GM11168 (cell line): ENCODE measurements at regions not wholly inside any gene's neighbourhood (a gene's known extent, or its start where the extent isn't known, plus 50 kb on each side); places are given as distances from the start of the nearest gene placed in this dataset.

ENCODE experiments used
- in situ Hi-C: fragments of 300-500 bp; cut with MboI; formaldehyde crosslinking; loops from one replicate; pipeline ENCODE4 v1.12.0; 2022; ENCODE audit warnings: low sequenced_read_pairs; ENCODE audit not compliant: unreplicated experiment

GRCh38 chr10:4671451-4672145 is 154.4 kb upstream of the AKR1E2 start:
- in situ Hi-C loops, result loop anchor here (25.0 kb wide), 1 partner anchor 1434 kb away; no protein-coding TSS in a partner anchor

- in situ Hi-C loops, result loop anchor here (25.0 kb wide), 1 partner anchor 1433 kb away; no protein-coding TSS in a partner anchor
Measured at GRCh38 chr10:4670737-4671136, 155.3 kb upstream of the AKR1E2 start.

GRCh38 chr10:4669585-4669984 is 156.4 kb upstream of the AKR1E2 start:
- in situ Hi-C loops, result loop anchor here (25.0 kb wide), 1 partner anchor 1432 kb away; no protein-coding TSS in a partner anchor

- in situ Hi-C loops, result loop anchor here (25.0 kb wide), 1 partner anchor 1426 kb away; no protein-coding TSS in a partner anchor
Measured at GRCh38 chr10:4663162-4663992, 162.6 kb upstream of the AKR1E2 start.

GRCh38 chr10:4662576-4663161 is 163.3 kb upstream of the AKR1E2 start:
- in situ Hi-C loops, result loop anchor here (25.0 kb wide), 1 partner anchor 1425 kb away; no protein-coding TSS in a partner anchor

GRCh38 chr10:4661511-4662255 is 164.3 kb upstream of the AKR1E2 start:
- in situ Hi-C loops, result loop anchor here (25.0 kb wide), 1 partner anchor 1424 kb away; no protein-coding TSS in a partner anchor

GRCh38 chr10:4658777-4659176 is 167.2 kb upstream of the AKR1E2 start:
- in situ Hi-C loops, result loop anchor here (25.0 kb wide), 1 partner anchor 1421 kb away; no protein-coding TSS in a partner anchor

GRCh38 chr10:4656576-4657194 is 169.3 kb upstream of the AKR1E2 start:
- in situ Hi-C loops, result loop anchor here (25.0 kb wide), 1 partner anchor 1419 kb away; no protein-coding TSS in a partner anchor

GRCh38 chr10:4655879-4656278 is 170.1 kb upstream of the AKR1E2 start:
- in situ Hi-C loops, result loop anchor here (25.0 kb wide), 1 partner anchor 1419 kb away; no protein-coding TSS in a partner anchor

- in situ Hi-C loops, result loop anchor here (25.0 kb wide), 1 partner anchor 1418 kb away; no protein-coding TSS in a partner anchor
Measured at GRCh38 chr10:4655406-4655805, 170.6 kb upstream of the AKR1E2 start.

GRCh38 chr10:4654496-4654895 is 171.5 kb upstream of the AKR1E2 start:
- in situ Hi-C loops, result loop anchor here (25.0 kb wide), 1 partner anchor 1417 kb away; no protein-coding TSS in a partner anchor

- in situ Hi-C loops, result loop anchor here (25.0 kb wide), 1 partner anchor 1416 kb away; no protein-coding TSS in a partner anchor
Measured at GRCh38 chr10:4653160-4653559, 172.8 kb upstream of the AKR1E2 start.

- in situ Hi-C loops, result loop anchor here (25.0 kb wide), 1 partner anchor 1415 kb away; no protein-coding TSS in a partner anchor
Measured at GRCh38 chr10:4652111-4653010, 173.6 kb upstream of the AKR1E2 start.

GRCh38 chr10:4651404-4652037 is 174.5 kb upstream of the AKR1E2 start:
- in situ Hi-C loops, result loop anchor here (25.0 kb wide), 1 partner anchor 1414 kb away; no protein-coding TSS in a partner anchor

GRCh38 chr10:4650582-4650981 is 175.4 kb upstream of the AKR1E2 start:
- in situ Hi-C loops, result loop anchor here (25.0 kb wide), 1 partner anchor 1413 kb away; no protein-coding TSS in a partner anchor

- in situ Hi-C loops, result loop anchor here (25.0 kb wide), 1 partner anchor 1413 kb away; no protein-coding TSS in a partner anchor
Measured at GRCh38 chr10:4649886-4650508, 176.0 kb upstream of the AKR1E2 start.

GRCh38 chr10:4649471-4649870 is 176.5 kb upstream of the AKR1E2 start:
- in situ Hi-C loops, result no loop called here
